Ishikawa (cell line): ENCODE measurements at regions not wholly inside any gene's neighbourhood (a gene's known extent, or its start where the extent isn't known, plus 50 kb on each side); places are given as distances from the start of the nearest gene placed in this dataset.

ENCODE experiments used
- CEBPB ChIP-seq: IDR thresholded peaks from 2 replicates; pipeline ENCODE4 v1.6.1; 2012
- EP300 ChIP-seq: IDR thresholded peaks from 2 replicates; pipeline ENCODE4 v1.6.1; 2012; ENCODE audit warnings: borderline replicate concordance
- MAX ChIP-seq: IDR thresholded peaks from 2 replicates; pipeline ENCODE4 v1.6.1; 2012
- TCF12 ChIP-seq: IDR thresholded peaks from 2 replicates; pipeline ENCODE4 v1.6.1; 2012; ENCODE audit warnings: low read depth
- YY1 ChIP-seq: IDR thresholded peaks from 2 replicates; pipeline ENCODE4 v1.6.1; 2012; ENCODE audit warnings: low read depth
- ZBTB7A ChIP-seq: IDR thresholded peaks from 2 replicates; pipeline ENCODE4 v1.6.1; 2012; ENCODE audit warnings: low read depth
- TF ChIP-seq, protein P1 (sequence below): IDR thresholded peaks from 2 replicates; pipeline ENCODE4 v1.6.1; 2012; ENCODE audit warnings: low read depth, mild to moderate bottlenecking

DNA sequence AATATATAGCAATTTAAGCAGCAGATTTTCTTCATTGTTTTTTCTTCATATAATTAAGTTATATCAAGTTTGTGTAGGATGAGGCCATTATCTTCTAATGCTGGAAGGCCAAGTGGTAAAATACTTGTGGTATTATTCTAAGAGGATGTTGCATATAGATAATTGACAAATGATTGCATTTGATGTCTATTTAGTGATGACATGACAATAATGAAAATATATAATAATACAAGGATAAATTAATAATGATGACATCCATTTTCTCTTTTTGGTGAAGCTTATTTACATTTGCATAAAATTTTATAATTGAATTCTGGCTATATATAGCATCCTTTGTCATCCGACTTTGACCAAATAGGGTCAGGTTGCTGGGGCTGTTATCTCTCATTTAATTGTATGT is 195.4 kb upstream of the KCNJ16 start:
- TF ChIP-seq CEBPB (no peak), ZBTB7A (no peak), YY1 (no peak), MAX (no peak), EP300 (no peak), TCF12 (no peak)
- TF ChIP-seq, protein P1, sequence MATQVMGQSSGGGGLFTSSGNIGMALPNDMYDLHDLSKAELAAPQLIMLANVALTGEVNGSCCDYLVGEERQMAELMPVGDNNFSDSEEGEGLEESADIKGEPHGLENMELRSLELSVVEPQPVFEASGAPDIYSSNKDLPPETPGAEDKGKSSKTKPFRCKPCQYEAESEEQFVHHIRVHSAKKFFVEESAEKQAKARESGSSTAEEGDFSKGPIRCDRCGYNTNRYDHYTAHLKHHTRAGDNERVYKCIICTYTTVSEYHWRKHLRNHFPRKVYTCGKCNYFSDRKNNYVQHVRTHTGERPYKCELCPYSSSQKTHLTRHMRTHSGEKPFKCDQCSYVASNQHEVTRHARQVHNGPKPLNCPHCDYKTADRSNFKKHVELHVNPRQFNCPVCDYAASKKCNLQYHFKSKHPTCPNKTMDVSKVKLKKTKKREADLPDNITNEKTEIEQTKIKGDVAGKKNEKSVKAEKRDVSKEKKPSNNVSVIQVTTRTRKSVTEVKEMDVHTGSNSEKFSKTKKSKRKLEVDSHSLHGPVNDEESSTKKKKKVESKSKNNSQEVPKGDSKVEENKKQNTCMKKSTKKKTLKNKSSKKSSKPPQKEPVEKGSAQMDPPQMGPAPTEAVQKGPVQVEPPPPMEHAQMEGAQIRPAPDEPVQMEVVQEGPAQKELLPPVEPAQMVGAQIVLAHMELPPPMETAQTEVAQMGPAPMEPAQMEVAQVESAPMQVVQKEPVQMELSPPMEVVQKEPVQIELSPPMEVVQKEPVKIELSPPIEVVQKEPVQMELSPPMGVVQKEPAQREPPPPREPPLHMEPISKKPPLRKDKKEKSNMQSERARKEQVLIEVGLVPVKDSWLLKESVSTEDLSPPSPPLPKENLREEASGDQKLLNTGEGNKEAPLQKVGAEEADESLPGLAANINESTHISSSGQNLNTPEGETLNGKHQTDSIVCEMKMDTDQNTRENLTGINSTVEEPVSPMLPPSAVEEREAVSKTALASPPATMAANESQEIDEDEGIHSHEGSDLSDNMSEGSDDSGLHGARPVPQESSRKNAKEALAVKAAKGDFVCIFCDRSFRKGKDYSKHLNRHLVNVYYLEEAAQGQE = no peak
